SK-N-MC (cell line): ENCODE measurements at regions not wholly inside any gene's neighbourhood (a gene's known extent, or its start where the extent isn't known, plus 50 kb on each side); places are given as distances from the start of the nearest gene placed in this dataset.

Experiments used
- EZH2 ChIP-seq: fragments of 200-600 bp; sonication (generic); IDR thresholded peaks from one replicate; pipeline ENCODE4 v1.6.1; 2017; ENCODE audit warnings: antibody characterized with exemption
- POLR2AphosphoS5 ChIP-seq: IDR thresholded peaks from 2 replicates; pipeline ENCODE4 v1.6.1; 2012; ENCODE audit warnings: mild to moderate bottlenecking, low read depth, low read length, borderline replicate concordance

DNA sequence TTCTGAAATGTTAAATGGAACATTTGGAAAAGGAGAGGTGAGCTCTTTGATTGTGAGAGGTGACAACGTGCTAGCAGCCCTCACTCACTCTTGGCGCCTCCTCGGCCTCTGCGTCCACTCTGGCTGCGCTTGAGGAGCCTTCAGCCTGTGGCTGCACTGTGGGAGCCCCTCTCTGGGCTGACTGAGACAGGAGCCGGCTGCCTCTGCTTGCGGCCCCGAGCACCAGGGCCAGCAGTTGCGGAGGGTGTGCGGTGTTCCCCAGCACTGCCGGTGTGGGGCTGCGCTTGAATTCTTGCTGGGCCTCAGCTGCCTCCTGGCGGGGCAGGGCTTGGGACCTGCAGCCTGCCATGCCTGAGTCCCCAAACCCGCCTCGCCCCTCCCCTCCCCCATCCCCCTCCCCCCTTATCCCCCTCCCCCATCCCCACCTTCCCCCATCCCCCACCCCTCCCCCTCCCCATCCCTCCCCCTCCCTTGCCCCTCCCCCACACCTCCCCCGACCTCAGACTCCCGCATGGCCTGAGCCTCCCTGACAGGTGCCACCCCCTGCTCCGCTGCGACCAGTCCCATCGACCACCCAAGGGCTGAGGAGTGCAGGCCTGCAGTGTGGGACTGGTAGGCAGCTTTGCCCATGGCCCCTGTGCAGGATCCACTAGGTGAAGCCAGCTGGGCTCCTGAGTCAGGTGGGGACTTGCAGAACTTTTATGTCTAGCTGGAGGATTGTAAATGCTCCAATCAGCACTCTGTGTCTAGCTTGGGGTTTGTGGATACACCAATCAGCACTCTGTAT lies 411.0 kb downstream of the OLFM4 start:
- TF ChIP-seq EZH2 (no peak), POLR2AphosphoS5 (no peak)
